ENCODE measurements at regions not wholly inside any gene's neighbourhood (a gene's known extent, or its start where the extent isn't known, plus 50 kb on each side); places are given as distances from the start of the nearest gene placed in this dataset.

GRCh38 chr3:151992326-151993041, 119.0 kb downstream of the SUCNR1 start:
- no CpG with 5 or more reads among the region's 4 CpGs for WGBS (ENCODE audit: insufficient coverage, insufficient read length)
- H3K27ac ChIP-seq (ENCODE audit: low read length), result no peak overlapping the region
- H3K36me3 ChIP-seq (ENCODE audit: control insufficient read depth, insufficient read depth, low read length), result no peaks in the 10 kb centered on the region
- no peak overlapping the region for H3K4me3 ChIP-seq (ENCODE audit: low read length)
- no peak for DNase-seq (ENCODE audit: low read depth, low spot score)
- H3K4me1 ChIP-seq (ENCODE audit: control insufficient read depth, insufficient read depth, low read length), result peaks cover 2% of the 10 kb centered on the region; the same call in 1 of the 2 replicates
- no peaks in the 10 kb centered on the region for H3K9me3 ChIP-seq (ENCODE audit: control insufficient read depth, insufficient read depth, low read length)
- no peaks in the 10 kb centered on the region for H3K27me3 ChIP-seq (ENCODE audit: control insufficient read depth, insufficient read depth, low read length)

GRCh38 chr3:151995091-151995490, 121.6 kb downstream of the SUCNR1 start:
- Histone ChIP-seq H3K9me3 (ENCODE audit: control insufficient read depth, insufficient read depth, low read length) (no peaks in the 10 kb centered on the region), H3K27ac (ENCODE audit: low read length) (no peak overlapping the region), H3K4me1 (ENCODE audit: control insufficient read depth, insufficient read depth, low read length) (peaks cover 2% of the 10 kb centered on the region; the same call in 1 of the 2 replicates), H3K36me3 (ENCODE audit: control insufficient read depth, insufficient read depth, low read length) (no peaks in the 10 kb centered on the region), H3K4me3 (ENCODE audit: low read length) (no peak overlapping the region), H3K27me3 (ENCODE audit: control insufficient read depth, insufficient read depth, low read length) (no peaks in the 10 kb centered on the region)
- DNase-seq (ENCODE audit: low read depth, low spot score), result no peak
- no CpG with 5 or more reads among the region's 1 CpG for WGBS (ENCODE audit: insufficient coverage, insufficient read length)

- WGBS (ENCODE audit: insufficient coverage, insufficient read length), result no CpG with 5 or more reads among the region's 2 CpGs
These were observed 125.3 kb downstream of the SUCNR1 start for GRCh38 chr3:151998744-151999143.

GRCh38 chr3:151999936-152000335, 126.5 kb downstream of the SUCNR1 start:
- no CpG with 5 or more reads among the region's 5 CpGs for WGBS (ENCODE audit: insufficient coverage, insufficient read length)
- no peaks in the 10 kb centered on the region for H3K4me1 ChIP-seq (ENCODE audit: control insufficient read depth, insufficient read depth, low read length)
- H3K9me3 ChIP-seq (ENCODE audit: control insufficient read depth, insufficient read depth, low read length), result no peaks in the 10 kb centered on the region
- no peak for DNase-seq (ENCODE audit: low read depth, low spot score)
- H3K4me3 ChIP-seq (ENCODE audit: low read length), result no peak overlapping the region
- no peaks in the 10 kb centered on the region for H3K36me3 ChIP-seq (ENCODE audit: control insufficient read depth, insufficient read depth, low read length)
- H3K27ac ChIP-seq (ENCODE audit: low read length), result no peak overlapping the region
- H3K27me3 ChIP-seq (ENCODE audit: control insufficient read depth, insufficient read depth, low read length), result no peaks in the 10 kb centered on the region

More at GRCh38 chr3:151998744-151999143, 125.3 kb downstream of the SUCNR1 start:
- Histone ChIP-seq H3K4me3 (ENCODE audit: low read length) (no peak overlapping the region), H3K4me1 (ENCODE audit: control insufficient read depth, insufficient read depth, low read length) (no peaks in the 10 kb centered on the region), H3K27me3 (ENCODE audit: control insufficient read depth, insufficient read depth, low read length) (no peaks in the 10 kb centered on the region), H3K27ac (ENCODE audit: low read length) (no peak overlapping the region), H3K36me3 (ENCODE audit: control insufficient read depth, insufficient read depth, low read length) (no peaks in the 10 kb centered on the region), H3K9me3 (ENCODE audit: control insufficient read depth, insufficient read depth, low read length) (no peaks in the 10 kb centered on the region)
- no peak for DNase-seq (ENCODE audit: low read depth, low spot score)

- Histone ChIP-seq H3K4me3 (ENCODE audit: low read length) (no peak overlapping the region), H3K27me3 (ENCODE audit: control insufficient read depth, insufficient read depth, low read length) (no peaks in the 10 kb centered on the region), H3K36me3 (ENCODE audit: control insufficient read depth, insufficient read depth, low read length) (no peaks in the 10 kb centered on the region), H3K9me3 (ENCODE audit: control insufficient read depth, insufficient read depth, low read length) (no peaks in the 10 kb centered on the region), H3K27ac (ENCODE audit: low read length) (no peak overlapping the region), H3K4me1 (ENCODE audit: control insufficient read depth, insufficient read depth, low read length) (no peaks in the 10 kb centered on the region)
- WGBS (ENCODE audit: insufficient coverage, insufficient read length), result no CpG with 5 or more reads among the region's 4 CpGs
- no peak for DNase-seq (ENCODE audit: low read depth, low spot score)
These were observed 138.6 kb downstream of the SUCNR1 start for GRCh38 chr3:152011812-152012735.

- H3K4me3 ChIP-seq (ENCODE audit: low read length), result no peak overlapping the region
- H3K27me3 ChIP-seq (ENCODE audit: control insufficient read depth, insufficient read depth, low read length), result no peaks in the 10 kb centered on the region
- WGBS (ENCODE audit: insufficient coverage, insufficient read length), result no CpG with 5 or more reads among the region's 2 CpGs
- no peaks in the 10 kb centered on the region for H3K36me3 ChIP-seq (ENCODE audit: control insufficient read depth, insufficient read depth, low read length)
- H3K27ac ChIP-seq (ENCODE audit: low read length), result no peak overlapping the region
- DNase-seq (ENCODE audit: low read depth, low spot score), result no peak
- H3K4me1 ChIP-seq (ENCODE audit: control insufficient read depth, insufficient read depth, low read length), result no peaks in the 10 kb centered on the region
- H3K9me3 ChIP-seq (ENCODE audit: control insufficient read depth, insufficient read depth, low read length), result no peaks in the 10 kb centered on the region
These were observed 146.1 kb downstream of the SUCNR1 start for GRCh38 chr3:152019508-152019907.

GRCh38 chr3:152021951-152022461, 148.6 kb downstream of the SUCNR1 start:
- no peaks in the 10 kb centered on the region for H3K4me1 ChIP-seq (ENCODE audit: control insufficient read depth, insufficient read depth, low read length)
- no peak for DNase-seq (ENCODE audit: low read depth, low spot score)
- no peak overlapping the region for H3K4me3 ChIP-seq (ENCODE audit: low read length)

GRCh38 chr3:152026033-152026556, 152.7 kb downstream of the SUCNR1 start:
- Histone ChIP-seq H3K4me3 (ENCODE audit: low read length) (no peak overlapping the region), H3K27me3 (ENCODE audit: control insufficient read depth, insufficient read depth, low read length) (no peaks in the 10 kb centered on the region), H3K9me3 (ENCODE audit: control insufficient read depth, insufficient read depth, low read length) (no peaks in the 10 kb centered on the region), H3K27ac (ENCODE audit: low read length) (no peak overlapping the region), H3K4me1 (ENCODE audit: control insufficient read depth, insufficient read depth, low read length) (no peaks in the 10 kb centered on the region), H3K36me3 (ENCODE audit: control insufficient read depth, insufficient read depth, low read length) (no peaks in the 10 kb centered on the region)
- DNase-seq (ENCODE audit: low read depth, low spot score), result no peak
- WGBS (ENCODE audit: insufficient coverage, insufficient read length), result no CpG with 5 or more reads among the region's 5 CpGs

More at GRCh38 chr3:152021951-152022461, 148.6 kb downstream of the SUCNR1 start:
- no peaks in the 10 kb centered on the region for H3K36me3 ChIP-seq (ENCODE audit: control insufficient read depth, insufficient read depth, low read length)
- H3K27ac ChIP-seq (ENCODE audit: low read length), result no peak overlapping the region
- WGBS (ENCODE audit: insufficient coverage, insufficient read length), result no CpG with 5 or more reads among the region's 4 CpGs
- no peaks in the 10 kb centered on the region for H3K9me3 ChIP-seq (ENCODE audit: control insufficient read depth, insufficient read depth, low read length)
- H3K27me3 ChIP-seq (ENCODE audit: control insufficient read depth, insufficient read depth, low read length), result no peaks in the 10 kb centered on the region

GRCh38 chr3:152030320-152030719, 156.9 kb downstream of the SUCNR1 start:
- no CpG with 5 or more reads among the region's 4 CpGs for WGBS (ENCODE audit: insufficient coverage, insufficient read length)
- H3K27ac ChIP-seq (ENCODE audit: low read length), result no peak overlapping the region
- no peaks in the 10 kb centered on the region for H3K9me3 ChIP-seq (ENCODE audit: control insufficient read depth, insufficient read depth, low read length)
- no peak for DNase-seq (ENCODE audit: low read depth, low spot score)
- no peak overlapping the region for H3K4me3 ChIP-seq (ENCODE audit: low read length)
- no peaks in the 10 kb centered on the region for H3K27me3 ChIP-seq (ENCODE audit: control insufficient read depth, insufficient read depth, low read length)
- H3K4me1 ChIP-seq (ENCODE audit: control insufficient read depth, insufficient read depth, low read length), result no peaks in the 10 kb centered on the region
- H3K36me3 ChIP-seq (ENCODE audit: control insufficient read depth, insufficient read depth, low read length), result no peaks in the 10 kb centered on the region

- no CpG with 5 or more reads among the region's 3 CpGs for WGBS (ENCODE audit: insufficient coverage, insufficient read length)
These were observed 157.9 kb downstream of the SUCNR1 start for GRCh38 chr3:152031321-152031720.

More at GRCh38 chr3:152031321-152031720, 157.9 kb downstream of the SUCNR1 start:
- Histone ChIP-seq H3K4me3 (ENCODE audit: low read length) (no peak overlapping the region), H3K9me3 (ENCODE audit: control insufficient read depth, insufficient read depth, low read length) (peaks cover 1% of the 10 kb centered on the region; the same call in 1 of the 2 replicates), H3K4me1 (ENCODE audit: control insufficient read depth, insufficient read depth, low read length) (no peaks in the 10 kb centered on the region), H3K27ac (ENCODE audit: low read length) (no peak overlapping the region), H3K27me3 (ENCODE audit: control insufficient read depth, insufficient read depth, low read length) (no peaks in the 10 kb centered on the region), H3K36me3 (ENCODE audit: control insufficient read depth, insufficient read depth, low read length) (no peaks in the 10 kb centered on the region)
- no peak for DNase-seq (ENCODE audit: low read depth, low spot score)

All from iPS DF 6.9 (cell line).